ENCODE measurements at regions not wholly inside any gene's neighbourhood (a gene's known extent, or its start where the extent isn't known, plus 50 kb on each side); places are given as distances from the start of the nearest gene placed in this dataset.

GRCh38 chr4:163776957-163777356, 282.5 kb downstream of the TMA16 start:
- TF ChIP-seq, protein P1, sequence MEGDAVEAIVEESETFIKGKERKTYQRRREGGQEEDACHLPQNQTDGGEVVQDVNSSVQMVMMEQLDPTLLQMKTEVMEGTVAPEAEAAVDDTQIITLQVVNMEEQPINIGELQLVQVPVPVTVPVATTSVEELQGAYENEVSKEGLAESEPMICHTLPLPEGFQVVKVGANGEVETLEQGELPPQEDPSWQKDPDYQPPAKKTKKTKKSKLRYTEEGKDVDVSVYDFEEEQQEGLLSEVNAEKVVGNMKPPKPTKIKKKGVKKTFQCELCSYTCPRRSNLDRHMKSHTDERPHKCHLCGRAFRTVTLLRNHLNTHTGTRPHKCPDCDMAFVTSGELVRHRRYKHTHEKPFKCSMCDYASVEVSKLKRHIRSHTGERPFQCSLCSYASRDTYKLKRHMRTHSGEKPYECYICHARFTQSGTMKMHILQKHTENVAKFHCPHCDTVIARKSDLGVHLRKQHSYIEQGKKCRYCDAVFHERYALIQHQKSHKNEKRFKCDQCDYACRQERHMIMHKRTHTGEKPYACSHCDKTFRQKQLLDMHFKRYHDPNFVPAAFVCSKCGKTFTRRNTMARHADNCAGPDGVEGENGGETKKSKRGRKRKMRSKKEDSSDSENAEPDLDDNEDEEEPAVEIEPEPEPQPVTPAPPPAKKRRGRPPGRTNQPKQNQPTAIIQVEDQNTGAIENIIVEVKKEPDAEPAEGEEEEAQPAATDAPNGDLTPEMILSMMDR (IDR thresholded peaks at IDR 0.05) = no peak
- Histone ChIP-seq H3K9me3 (no peaks in the 10 kb centered on the region), H3K4me1 (no peaks in the 10 kb centered on the region), H3K27ac (no peak overlapping the region), H3K4me3 (no peak overlapping the region), H3K36me3 (no peaks in the 10 kb centered on the region), H3K27me3 (no peaks in the 10 kb centered on the region)
- ATAC-seq (no peak), DNase-seq (no peak)
- intact Hi-C loops (cut with DNase I) = no loop called here

DNA sequence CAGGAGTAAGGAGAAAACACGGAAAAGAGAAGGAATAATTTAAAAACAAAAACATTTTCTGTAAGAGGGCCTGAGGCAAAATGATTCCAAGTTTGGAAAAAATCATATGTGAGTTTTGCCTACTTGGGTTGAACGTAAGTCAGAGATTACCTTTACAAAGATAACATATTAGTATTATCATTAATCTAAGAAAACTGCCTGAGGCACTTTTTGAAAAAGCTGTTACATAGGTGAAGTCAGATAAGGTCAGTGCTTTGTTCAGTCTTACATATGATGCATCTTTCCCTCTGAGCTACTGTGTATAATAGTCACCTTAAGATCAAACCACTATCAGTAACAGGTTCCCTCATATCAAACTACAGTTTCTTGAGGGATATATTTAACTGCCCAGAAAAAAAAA, 287.2 kb downstream of the TMA16 start:
- Histone ChIP-seq H3K4me1 (no peaks in the 10 kb centered on the region), H3K36me3 (no peaks in the 10 kb centered on the region), H3K27me3 (no peaks in the 10 kb centered on the region), H3K27ac (no peak overlapping the region), H3K9me3 (no peaks in the 10 kb centered on the region), H3K4me3 (no peak overlapping the region)
- intact Hi-C loops (cut with DNase I) = no loop called here
- TF ChIP-seq, protein P1 (IDR thresholded peaks at IDR 0.05) = no peak
- ATAC-seq (no peak), DNase-seq (no peak)

- no peaks in the 10 kb centered on the region for H3K9me3 ChIP-seq
- no peak overlapping the region for H3K4me3 ChIP-seq
- DNase-seq (no peak), ATAC-seq (no peak)
- intact Hi-C loops (cut with DNase I) = no loop called here
- H3K27ac ChIP-seq = no peak overlapping the region
- no peaks in the 10 kb centered on the region for H3K4me1 ChIP-seq
- H3K27me3 ChIP-seq = no peaks in the 10 kb centered on the region
- no peaks in the 10 kb centered on the region for H3K36me3 ChIP-seq
- TF ChIP-seq, protein P1 (IDR thresholded peaks at IDR 0.05) = no peak
Measured at GRCh38 chr4:163790231-163790630, 295.7 kb downstream of the TMA16 start.

GRCh38 chr4:163795885-163796284, 301.4 kb downstream of the TMA16 start:
- no peaks in the 10 kb centered on the region for H3K36me3 ChIP-seq
- no peaks in the 10 kb centered on the region for H3K27me3 ChIP-seq
- no peaks in the 10 kb centered on the region for H3K9me3 ChIP-seq
- DNase-seq = no peak
- H3K4me3 ChIP-seq = no peak overlapping the region
- intact Hi-C loops (cut with DNase I) = no loop called here
- no peak for ATAC-seq
- TF ChIP-seq, protein P1 (IDR thresholded peaks at IDR 0.05) = no peak
- no peaks in the 10 kb centered on the region for H3K4me1 ChIP-seq
- H3K27ac ChIP-seq = no peak overlapping the region

GRCh38 chr4:163804001-163804400, 309.5 kb downstream of the TMA16 start:
- no peak overlapping the region for H3K27ac ChIP-seq
- H3K4me3 ChIP-seq = no peak overlapping the region
- no peaks in the 10 kb centered on the region for H3K9me3 ChIP-seq
- no peaks in the 10 kb centered on the region for H3K27me3 ChIP-seq
- intact Hi-C loops (cut with DNase I) = no loop called here
- TF ChIP-seq, protein P1 (IDR thresholded peaks at IDR 0.05) = no peak
- no peaks in the 10 kb centered on the region for H3K4me1 ChIP-seq
- ATAC-seq = no peak
- no peaks in the 10 kb centered on the region for H3K36me3 ChIP-seq
- no peak for DNase-seq

Measured in left lung (tissue), 4 donors.